HG02884 (cell line): ENCODE measurements at regions not wholly inside any gene's neighbourhood (a gene's known extent, or its start where the extent isn't known, plus 50 kb on each side); places are given as distances from the start of the nearest gene placed in this dataset.
"Not testable (repeated sequence)": the region's sequence is repeated elsewhere in the genome, so short reads cannot be mapped to it uniquely, and the experiment has no call there.

Experiments
- ATAC-seq: cut with Tn5 transposase; IDR thresholded peaks from one replicate; pipeline ENCODE4 v1.9.1; 2021; ENCODE audit warnings: mild to moderate bottlenecking, moderate library complexity; ENCODE audit not compliant: unreplicated experiment

DNA sequence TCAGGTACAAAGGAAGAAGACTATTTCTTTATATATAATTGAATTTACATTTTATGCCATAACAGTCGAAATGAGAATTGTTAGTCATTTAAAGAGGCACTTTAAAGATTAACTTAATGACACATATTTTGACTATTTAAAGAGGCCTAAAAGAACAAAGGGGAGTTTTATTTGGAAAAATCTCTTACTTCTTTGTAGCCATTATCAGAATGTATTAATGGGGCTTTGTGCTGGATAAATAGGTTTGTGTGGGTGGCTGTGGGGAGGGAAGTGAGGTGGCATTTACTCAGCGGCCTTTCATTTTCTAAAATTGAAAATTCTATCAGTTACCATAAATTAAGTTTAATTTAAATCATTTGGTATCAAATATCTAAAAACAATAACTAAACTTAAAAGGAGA lies 462.2 kb upstream of the CXADR start:
- ATAC-seq: no peak

DNA sequence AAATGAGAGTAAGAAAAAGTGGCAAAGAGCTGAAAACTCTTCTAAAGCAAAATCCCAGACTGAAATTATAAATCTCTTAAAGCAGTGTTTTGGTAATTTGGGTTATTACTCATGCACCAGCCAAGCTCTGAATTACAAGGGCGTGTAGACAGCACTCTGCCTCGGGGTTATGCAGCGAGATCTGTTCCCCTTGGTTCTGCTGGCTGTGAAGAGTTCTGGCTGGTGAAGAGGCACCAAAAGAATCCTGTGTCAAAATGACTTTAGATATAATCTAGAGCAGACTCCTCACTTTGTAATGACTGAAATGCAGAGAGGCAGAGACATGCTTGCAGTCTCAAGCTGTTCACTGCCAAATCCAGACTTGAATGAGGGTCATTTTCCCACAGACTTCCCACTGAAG lies 461.8 kb upstream of the CXADR start:
- ATAC-seq: no peak

DNA sequence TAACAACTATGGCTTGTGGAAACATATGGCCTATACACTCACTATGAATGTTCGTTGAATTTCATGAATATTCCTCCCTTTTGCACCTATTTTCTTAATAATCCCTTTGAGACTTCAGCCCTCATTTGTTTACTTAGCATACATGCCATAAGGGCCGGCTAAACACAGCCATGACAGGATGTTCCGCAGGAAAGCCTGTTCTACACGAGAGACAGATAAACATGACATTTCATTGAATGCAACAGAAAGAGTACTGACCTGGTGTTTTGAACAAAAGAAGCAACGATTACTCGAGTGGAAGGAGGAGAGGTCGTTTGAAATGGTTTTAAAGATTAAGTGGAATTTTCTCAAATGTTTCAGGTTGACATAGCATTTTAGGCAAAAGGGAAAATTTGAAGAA lies 459.5 kb upstream of the CXADR start:
- no peak for ATAC-seq

DNA sequence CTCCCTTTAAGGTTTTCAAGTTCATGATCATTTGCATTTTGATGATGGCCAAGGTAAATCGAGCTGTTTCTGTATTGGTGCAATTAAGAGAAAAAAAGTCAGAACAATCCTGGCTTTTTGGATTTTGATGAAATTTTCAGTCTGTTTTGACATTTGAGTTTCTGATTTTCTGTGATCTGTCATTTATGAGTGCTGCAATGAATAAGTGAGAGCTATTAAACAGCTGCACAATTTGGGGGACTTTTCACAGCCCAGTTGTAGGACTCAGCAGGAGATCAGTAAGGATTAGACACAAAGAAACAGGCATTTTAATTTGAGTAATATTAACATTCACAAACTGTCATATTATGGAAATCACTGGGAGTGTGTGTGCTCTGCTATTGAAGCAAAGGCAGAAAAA lies 452.9 kb upstream of the CXADR start:
- no peak for ATAC-seq

DNA sequence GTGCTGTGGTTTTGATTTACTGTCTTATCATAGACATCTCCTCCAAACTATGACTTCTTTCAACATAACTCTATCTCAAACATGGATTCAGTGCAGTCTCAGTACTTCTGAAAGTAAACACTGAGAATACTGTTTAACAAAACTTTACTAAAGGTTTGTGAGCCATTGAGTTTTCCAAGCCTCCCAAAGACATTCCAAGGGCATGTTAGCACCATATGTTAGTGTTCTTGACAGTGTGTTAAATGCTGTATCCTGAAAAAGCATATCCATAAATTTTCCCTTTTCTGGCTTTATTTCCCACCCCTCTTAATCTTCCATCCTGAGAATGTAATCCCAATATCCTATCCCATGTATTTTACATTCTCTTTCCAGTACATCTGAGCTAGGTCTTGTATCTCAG lies 446.8 kb upstream of the CXADR start:
- ATAC-seq: no peak

DNA sequence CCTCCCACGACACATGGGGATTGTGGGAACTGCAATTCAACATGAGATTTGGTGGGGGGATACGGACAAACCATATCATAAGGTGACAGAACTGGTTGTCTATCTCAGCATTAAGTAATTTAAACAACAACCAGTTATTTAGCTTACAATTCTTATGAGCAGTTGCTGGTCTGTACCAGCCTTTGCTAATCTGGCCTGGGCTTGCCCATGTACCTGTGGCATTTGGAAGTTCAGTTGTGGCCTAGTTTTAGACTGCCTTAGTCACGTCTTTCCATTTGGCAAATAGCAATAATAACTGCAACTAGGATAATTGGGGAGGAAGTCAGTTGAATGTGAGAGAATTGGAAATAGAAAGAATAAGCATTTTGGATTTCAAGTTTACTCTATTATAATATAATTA lies 441.8 kb upstream of the CXADR start:
- no peak for ATAC-seq

DNA sequence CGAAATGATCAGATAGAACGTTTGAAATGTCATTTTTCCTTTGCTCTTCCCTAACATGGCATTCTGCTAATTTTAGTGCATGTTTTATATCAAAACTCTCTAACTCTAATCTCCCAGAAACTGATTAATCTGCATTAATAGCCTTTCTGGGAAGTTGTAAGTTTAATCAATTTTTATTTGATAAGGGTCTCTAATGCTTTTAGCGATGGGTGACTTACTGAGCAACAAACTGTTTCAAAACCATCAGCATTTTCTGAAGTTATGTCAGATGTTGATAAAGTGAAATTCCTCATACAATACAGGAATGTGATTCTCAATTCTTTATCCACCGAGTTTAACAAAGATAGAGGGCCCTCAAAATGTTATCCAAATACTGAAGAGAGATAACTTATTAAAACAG lies 431.6 kb upstream of the CXADR start:
- no peak for ATAC-seq

DNA sequence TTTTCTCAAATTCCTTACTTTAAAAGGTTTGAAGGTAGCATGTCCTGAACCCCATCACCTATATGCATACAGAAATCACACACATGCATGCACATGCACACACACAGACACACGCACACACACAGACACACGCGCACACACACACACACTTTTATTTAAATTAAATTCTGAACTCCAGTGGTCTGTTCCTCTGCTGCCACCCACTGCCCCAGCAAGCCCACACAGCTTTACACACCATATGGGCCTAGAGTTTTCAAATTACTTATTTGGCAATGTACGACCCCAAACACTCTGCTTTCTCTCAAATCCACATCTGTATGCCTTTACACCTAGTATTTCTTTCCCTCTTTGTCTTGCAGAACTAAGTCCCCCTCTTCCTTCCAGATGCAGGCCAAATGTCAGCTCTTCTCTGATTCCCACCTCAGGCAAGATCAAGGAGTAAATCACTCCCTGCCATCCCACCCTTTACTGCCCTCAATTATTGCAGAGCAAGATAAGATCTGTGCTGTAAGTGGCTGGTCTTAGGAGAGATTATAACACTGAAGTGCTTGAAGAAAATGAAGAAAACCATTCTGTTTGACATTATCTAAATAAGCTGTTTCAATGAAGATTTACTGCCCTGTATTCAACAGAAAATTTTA lies 429.9 kb upstream of the CXADR start:
- no peak for ATAC-seq

DNA sequence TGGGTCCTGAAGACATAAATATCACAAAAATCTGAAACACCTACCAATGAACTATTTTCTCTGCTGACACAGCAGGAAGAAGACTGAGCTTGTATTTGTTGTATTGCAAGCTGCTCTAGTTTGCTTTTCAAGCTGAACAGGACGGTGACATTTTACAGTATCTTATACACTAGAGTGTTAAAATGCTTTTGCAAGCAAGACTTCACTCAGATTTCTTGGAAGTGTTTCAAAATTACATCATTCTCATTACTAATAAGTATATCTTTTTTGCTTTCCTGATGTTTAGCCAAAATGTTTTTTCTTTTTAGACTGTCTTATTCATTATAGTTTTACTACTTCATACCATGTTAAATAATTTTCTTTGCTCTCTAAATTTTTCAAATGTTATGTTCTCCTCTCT lies 427.1 kb upstream of the CXADR start:
- no peak for ATAC-seq

DNA sequence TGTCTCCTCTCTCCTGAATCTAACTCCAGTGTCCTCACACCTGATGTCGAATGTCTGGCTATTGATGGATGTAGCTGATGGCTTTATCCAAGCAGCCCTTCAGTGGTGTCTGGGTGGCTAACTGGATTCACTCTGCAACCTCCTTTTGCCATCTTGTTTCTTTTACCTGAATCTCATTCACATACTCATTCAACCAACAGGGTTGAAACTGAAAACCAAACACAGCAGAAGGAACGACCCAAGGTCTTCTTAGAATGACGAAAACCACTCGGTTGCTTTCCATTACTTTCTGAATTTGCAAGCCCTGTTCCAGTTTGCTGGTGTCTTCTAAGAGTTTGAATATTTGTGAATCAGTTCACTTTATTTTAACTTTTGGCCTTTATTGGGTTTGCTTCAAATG lies 424.3 kb upstream of the CXADR start:
- no peak for ATAC-seq

DNA sequence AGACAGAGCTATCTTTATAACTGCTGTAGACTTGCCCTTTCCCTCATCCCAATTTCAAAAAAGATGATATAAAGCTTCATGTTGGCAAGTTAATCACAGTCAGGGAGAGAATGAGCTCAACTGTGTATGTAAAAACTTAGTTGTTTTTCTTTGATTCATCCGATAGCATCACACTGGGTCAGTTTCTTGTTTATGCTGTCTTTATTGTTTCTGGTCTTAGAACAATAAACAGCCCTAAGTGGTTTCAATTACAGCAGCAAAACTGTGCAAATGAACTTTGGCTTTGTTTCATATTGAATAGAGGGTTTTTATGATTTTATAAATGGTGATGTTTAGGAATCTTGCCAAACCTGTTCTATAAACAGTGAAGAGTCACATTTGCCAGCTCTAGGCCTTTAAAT lies 423.8 kb upstream of the CXADR start:
- no peak for ATAC-seq

DNA sequence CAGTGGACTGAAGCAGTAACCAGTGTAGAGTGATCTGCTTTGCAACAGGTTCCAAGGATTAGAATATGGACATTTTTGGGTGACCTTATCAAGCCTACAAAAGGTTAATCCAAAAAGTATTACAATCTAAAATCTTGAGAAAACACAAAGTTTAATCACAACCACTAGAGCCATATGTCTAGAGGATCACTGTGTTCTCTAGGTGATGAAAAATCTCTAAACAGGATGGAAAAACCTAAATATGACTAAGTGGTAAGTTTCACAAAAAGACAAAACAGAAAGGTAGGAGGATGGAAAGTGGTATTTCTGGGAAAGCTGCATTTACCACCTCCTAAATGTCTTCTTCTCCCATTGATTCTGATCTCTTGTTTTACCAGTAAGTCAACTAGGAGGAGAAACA lies 411.1 kb upstream of the CXADR start:
- no peak for ATAC-seq

DNA sequence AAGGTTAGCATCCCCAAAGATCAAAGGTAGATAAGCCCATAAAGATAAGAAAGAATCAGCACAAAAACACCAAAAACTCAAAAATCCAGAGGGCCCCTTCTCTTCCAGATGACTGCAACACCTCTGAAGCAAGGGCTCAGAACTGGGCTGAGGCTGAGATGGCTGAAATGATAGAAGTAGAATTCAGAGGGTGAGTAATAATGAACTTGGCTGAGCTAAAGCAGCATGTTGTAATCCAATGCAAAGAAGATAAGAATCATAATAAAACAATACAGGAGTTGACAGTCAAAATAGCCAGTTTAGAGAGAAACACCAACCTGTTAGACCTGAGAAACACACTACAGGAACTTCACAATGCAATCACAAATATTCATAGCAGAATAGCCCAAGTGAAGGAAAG lies 406.9 kb upstream of the CXADR start:
- ATAC-seq: no peak

DNA sequence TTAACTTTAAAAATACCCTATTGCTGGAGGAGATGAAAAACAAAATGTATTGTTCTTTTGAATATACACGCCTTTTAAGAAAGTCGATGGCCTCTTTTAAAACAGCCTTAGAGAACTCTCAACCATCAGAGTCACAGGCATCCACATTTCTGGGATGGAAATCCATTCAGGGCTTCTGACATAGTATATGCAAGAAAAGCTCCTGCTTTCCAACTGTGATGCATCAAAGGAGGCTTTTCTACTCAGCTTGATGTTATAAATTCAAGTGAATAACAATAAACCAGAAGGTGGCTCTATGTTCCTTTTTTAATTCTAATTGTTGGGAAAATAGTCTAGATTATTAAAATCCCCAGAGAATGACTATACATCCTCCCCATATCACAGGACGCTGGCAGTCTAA lies 398.8 kb upstream of the CXADR start:
- no peak for ATAC-seq

DNA sequence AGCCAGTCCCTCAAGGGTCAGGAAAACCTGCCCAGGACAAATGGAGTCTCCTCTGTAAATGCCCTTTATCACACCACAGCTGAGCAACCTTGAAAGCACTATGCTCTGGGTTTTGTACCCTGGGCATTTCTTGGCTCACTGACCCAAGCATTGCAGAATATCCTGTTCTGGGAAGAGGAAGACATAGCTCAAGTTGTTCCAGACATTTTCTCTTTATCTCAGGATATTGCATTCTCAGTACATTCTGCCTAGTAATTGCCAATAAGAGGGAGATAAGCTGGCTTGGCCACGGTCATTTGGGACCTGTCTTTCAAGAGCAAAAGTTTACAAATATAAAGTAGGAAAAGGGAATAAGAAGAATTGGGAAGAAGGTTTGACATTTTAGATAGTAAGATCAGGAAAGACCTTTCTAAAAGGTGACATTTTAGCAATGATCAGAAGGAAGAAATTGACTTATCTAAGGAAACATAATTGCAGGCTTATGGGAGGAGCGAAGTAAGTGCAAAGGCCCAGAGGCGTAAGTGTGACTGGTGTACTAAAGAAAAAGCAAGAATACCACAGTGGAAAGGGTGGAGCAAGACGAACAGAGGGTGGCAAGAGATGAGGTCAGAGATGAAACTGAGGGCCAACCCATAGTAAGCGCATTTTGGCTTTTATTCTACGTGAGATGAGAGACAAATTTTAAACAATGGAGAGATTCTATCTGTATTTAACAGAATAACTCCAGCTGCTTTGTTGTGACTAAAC lies 394.0 kb upstream of the CXADR start:
- ATAC-seq: no peak

DNA sequence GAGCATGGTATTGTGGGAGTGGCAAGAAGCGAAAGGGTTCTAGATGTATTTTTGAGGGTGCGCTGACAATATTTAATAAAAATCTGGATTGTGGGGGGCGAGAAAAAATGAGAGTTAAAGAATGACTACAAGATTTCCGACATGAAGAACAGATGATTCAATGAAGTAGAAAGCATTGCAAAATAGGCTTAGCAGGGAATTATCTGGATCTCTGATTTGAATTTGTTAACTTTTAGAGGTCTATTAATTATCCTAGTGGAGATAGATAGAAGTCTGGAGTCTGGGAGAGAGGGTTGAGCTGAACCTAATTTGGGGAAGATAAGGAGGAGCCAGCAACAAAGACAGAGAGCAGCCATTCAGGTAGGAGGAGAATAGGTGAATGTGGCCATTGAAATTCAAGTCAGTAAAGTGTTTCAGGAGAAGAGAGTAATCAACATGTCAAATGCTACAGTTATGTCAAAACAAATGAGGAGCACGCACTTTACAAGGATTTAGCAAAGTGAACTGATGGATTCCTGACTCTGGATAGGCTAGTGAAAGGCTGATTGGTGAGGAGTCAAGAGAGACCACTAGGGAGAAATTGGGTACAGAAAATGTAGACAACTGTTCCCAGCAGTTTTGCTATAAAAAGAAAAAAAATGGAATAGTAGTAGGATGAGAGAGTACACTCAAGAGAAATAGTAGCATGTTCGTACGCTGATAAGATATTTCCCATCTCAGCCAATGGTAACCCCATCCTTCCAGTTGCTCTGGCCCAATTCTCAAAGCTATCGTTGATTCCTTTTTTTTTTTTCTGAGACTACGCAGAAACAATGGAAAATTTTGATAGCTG lies 393.2 kb upstream of the CXADR start:
- no peak for ATAC-seq

DNA sequence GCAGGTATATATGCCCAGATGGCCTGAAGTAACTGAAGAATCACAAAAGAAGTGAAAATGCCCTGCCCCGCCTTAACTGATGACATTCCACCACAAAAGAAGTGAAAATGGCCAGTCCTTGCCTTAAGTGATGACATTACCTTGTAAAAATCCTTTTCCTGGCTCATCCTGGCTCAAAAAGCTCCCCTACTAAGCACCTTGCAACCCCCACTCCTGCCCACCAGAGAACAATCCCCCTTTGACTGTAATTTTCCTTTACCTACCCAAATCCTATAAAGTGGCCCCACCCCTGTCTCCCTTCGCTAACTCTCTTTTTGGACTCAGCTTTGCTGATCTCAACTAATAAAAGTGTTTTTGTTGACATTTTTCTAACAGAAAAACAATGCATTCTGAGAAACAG lies 385.4 kb upstream of the CXADR start:
- not testable (repeated sequence) for ATAC-seq

DNA sequence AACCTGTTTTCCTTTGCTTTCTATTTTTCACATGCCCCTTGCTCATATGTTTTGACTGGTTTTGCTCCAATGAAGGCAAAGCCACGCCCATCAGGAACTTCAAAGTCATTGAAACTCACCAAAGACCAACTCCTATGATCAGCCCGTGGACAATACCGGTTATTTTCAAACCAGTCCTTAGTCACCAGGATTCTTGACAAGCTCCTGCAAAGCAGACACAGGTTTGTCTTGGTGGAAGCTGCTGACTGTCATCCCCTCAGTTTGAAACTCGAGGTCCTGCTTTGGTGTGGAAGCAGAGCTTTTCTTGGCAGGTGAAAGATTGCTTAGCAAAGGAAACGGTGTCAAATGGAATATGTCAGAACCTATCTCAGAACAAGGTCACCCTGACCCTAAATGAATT lies 384.7 kb upstream of the CXADR start:
- ATAC-seq: no peak

DNA sequence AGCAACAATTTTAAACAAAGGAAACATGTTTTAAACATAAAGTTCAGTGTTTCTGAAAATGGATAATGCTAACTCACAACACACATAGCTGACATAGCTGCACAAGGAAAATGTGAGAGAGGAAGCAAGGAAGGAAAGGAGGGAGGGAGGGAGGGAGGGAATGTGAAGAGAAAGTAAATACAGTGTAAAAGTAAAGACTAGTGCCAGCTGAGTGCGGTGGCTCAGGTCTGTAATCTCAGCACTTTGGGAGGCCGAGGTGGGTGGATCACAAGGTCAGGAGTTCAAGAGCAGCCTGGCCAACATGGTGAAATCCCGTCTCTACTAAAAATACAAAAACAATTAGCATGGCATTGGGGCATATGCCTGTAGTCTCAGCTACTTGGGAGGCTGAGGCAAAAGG lies 373.7 kb upstream of the CXADR start:
- ATAC-seq: not testable (repeated sequence)

DNA sequence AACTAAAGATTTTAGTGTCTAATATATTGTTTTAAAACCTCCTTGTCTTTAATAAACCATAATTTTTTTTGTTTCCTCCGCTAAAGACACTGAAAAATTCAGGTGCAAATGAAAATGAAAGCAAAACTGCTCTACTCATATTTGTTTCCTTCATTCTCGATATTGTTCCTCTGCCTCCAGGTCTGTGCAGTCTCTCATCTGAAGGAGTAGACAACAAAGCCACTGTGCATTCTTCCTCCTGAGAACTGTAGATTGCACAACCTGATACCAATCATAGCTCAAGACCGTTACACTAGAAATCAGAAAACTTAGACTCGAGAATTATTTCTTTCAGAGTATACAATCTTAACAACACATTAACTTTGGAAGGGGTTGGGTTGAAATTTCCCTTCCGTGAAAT lies 373.1 kb upstream of the CXADR start:
- ATAC-seq: no peak

DNA sequence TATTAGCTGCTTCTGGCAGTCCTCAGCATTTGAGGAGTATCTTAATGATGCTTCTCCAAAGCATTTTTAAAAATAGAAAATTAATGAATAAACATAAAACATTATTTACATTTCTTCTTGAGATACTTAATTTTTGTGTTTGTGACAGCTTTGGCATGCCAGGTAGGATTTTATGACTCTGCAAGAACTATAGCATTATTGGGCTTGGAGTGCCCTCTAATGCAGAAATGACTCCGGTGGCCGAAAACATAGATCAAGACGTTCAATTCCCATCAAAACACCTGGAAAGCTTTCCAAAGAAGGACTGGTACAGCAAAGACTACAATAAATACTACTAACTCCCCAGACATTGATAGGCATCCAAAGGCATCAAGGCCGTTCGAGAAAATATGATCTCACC lies 366.4 kb upstream of the CXADR start:
- ATAC-seq: no peak

DNA sequence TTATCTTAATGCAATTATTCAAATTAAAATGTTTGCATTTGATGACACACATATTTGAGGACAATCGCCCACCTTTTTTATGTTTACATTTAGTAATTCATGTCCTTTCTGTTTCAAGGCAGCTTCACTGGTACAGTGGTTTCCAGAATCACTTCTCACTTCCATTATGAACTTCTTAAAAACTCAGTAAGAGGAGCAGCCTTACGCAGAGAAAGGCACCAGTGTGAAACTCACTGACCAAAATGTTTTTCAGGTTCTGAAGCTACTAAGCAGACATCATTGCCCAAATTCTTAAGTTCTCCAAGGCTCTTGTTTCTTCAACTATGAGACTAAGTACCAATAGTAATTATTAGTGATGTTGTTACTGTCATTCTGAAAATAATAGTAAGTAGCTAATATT lies 353.1 kb upstream of the CXADR start:
- no peak for ATAC-seq
